Endothelial cell (in vitro differentiated cells): ENCODE measurements at regions not wholly inside any gene's neighbourhood (a gene's known extent, or its start where the extent isn't known, plus 50 kb on each side); places are given as distances from the start of the nearest gene placed in this dataset.

ENCODE experiments used
- DNase-seq: peaks from one replicate; pipeline ENCODE4 v3.0.0; 2021; ENCODE audit warnings: low spot score
- H3K27ac Mint-ChIP-seq: one replicate; pipeline ENCODE4 v1.8.0; 2021; ENCODE audit warnings: mixed read lengths, inconsistent platforms; ENCODE audit not compliant: unreplicated experiment
- H3K27me3 Mint-ChIP-seq: one replicate; pipeline ENCODE4 v1.8.0; 2021; ENCODE audit warnings: mild to moderate bottlenecking, moderate library complexity, mixed read lengths, inconsistent platforms; ENCODE audit not compliant: unreplicated experiment
- H3K36me3 Mint-ChIP-seq: one replicate; pipeline ENCODE4 v1.8.0; 2021; ENCODE audit warnings: mild to moderate bottlenecking, low read depth, mixed read lengths, inconsistent platforms; ENCODE audit not compliant: unreplicated experiment
- H3K4me1 Mint-ChIP-seq: one replicate; pipeline ENCODE4 v1.8.0; 2021; ENCODE audit warnings: mild to moderate bottlenecking, mixed read lengths, inconsistent platforms; ENCODE audit not compliant: unreplicated experiment
- H3K4me3 Mint-ChIP-seq: one replicate; pipeline ENCODE4 v1.8.0; 2021; ENCODE audit warnings: mild to moderate bottlenecking, mixed read lengths, inconsistent platforms; ENCODE audit not compliant: unreplicated experiment
- H3K9me3 Mint-ChIP-seq: one replicate; pipeline ENCODE4 v1.8.0; 2021; ENCODE audit warnings: mixed read lengths, inconsistent platforms; ENCODE audit not compliant: unreplicated experiment
- CTCF ChIP-seq: fragments of 200-600 bp; sonication (generic); IDR thresholded peaks from one replicate; pipeline ENCODE4 v1.5.0; 2021; ENCODE audit warnings: antibody characterized with exemption; ENCODE audit not compliant: unreplicated experiment

DNA sequence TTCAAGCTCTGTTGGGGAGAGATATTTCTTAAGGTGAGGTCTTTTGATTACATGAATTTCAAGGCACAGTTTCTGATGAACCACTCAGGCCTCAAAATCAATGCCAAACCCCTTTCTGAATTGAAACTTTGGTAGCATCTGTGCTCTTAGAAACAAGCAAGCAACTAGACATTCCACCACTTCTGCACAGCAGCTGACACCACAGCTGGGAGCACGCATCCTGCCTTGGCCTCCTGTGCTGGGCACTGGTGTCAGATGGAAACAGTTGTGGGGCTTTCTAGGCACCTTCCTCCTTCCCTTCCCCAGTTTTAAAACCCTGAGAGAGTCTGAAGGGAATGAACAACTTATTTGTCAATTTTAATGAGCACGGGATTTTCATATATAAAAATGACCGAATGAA is 360.2 kb downstream of the ADGRL2 start:
- H3K4me1 Mint-ChIP-seq: no peaks in the 10 kb centered on the region
- no peak for DNase-seq
- no peak for TF ChIP-seq CTCF
- no peaks in the 10 kb centered on the region for H3K9me3 Mint-ChIP-seq
- H3K4me3 Mint-ChIP-seq: no peak overlapping the region
- H3K27me3 Mint-ChIP-seq: no peaks in the 10 kb centered on the region
- no peaks in the 10 kb centered on the region for H3K36me3 Mint-ChIP-seq
- no peak overlapping the region for H3K27ac Mint-ChIP-seq

GRCh38 chr1:82160036-82160435 is 359.3 kb downstream of the ADGRL2 start:
- H3K9me3 Mint-ChIP-seq: no peaks in the 10 kb centered on the region
- no peak for DNase-seq

DNA sequence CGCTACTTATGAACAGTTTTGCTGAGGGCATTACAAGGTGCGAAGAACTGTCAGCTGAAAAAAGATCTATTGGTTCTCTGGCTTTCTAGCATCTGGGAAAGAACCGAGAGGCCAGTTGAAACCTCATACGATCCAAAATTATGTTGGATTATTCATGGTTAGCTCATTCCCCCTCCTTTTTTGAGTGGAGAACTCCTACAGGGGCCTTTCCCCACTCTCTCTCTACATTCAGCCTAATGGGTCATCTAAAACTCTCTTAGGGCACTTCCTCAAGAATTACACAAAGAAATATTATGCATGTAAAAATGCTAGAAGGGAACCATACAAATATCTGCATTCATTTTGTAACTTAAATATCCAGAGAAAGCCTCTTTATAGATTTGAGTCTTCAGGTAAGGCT is 358.2 kb downstream of the ADGRL2 start:
- no peaks in the 10 kb centered on the region for H3K27me3 Mint-ChIP-seq
- no peaks in the 10 kb centered on the region for H3K9me3 Mint-ChIP-seq
- H3K4me1 Mint-ChIP-seq: no peaks in the 10 kb centered on the region

More at GRCh38 chr1:82160036-82160435, 359.3 kb downstream of the ADGRL2 start:
- Mint-ChIP-seq H3K27ac (no peak overlapping the region), H3K4me1 (no peaks in the 10 kb centered on the region), H3K27me3 (no peaks in the 10 kb centered on the region), H3K4me3 (no peak overlapping the region), H3K36me3 (no peaks in the 10 kb centered on the region)
- TF ChIP-seq CTCF: no peak

GRCh38 chr1:82154219-82154970 is 353.7 kb downstream of the ADGRL2 start:
- Mint-ChIP-seq H3K9me3 (no peaks in the 10 kb centered on the region), H3K4me1 (no peaks in the 10 kb centered on the region), H3K27ac (no peak overlapping the region), H3K36me3 (no peaks in the 10 kb centered on the region), H3K4me3 (no peak overlapping the region), H3K27me3 (no peaks in the 10 kb centered on the region)
- no peak for DNase-seq
- no peak for TF ChIP-seq CTCF

More for the DNA sequence above, 358.2 kb downstream of the ADGRL2 start:
- Mint-ChIP-seq H3K27ac (no peak overlapping the region), H3K36me3 (no peaks in the 10 kb centered on the region), H3K4me3 (no peak overlapping the region)
- TF ChIP-seq CTCF: no peak
- no peak for DNase-seq

GRCh38 chr1:82153752-82154151 is 353.0 kb downstream of the ADGRL2 start:
- no peak for DNase-seq
- no peaks in the 10 kb centered on the region for H3K36me3 Mint-ChIP-seq
- no peaks in the 10 kb centered on the region for H3K9me3 Mint-ChIP-seq
- no peak for TF ChIP-seq CTCF
- H3K4me3 Mint-ChIP-seq: no peak overlapping the region
- H3K4me1 Mint-ChIP-seq: no peaks in the 10 kb centered on the region
- no peak overlapping the region for H3K27ac Mint-ChIP-seq
- H3K27me3 Mint-ChIP-seq: no peaks in the 10 kb centered on the region
